SH-SY5Y (cell line): ENCODE measurements at regions not wholly inside any gene's neighbourhood (a gene's known extent, or its start where the extent isn't known, plus 50 kb on each side); places are given as distances from the start of the nearest gene placed in this dataset.

ENCODE experiments used
- GATA2 ChIP-seq: IDR thresholded peaks from 2 replicates; pipeline ENCODE4 v1.6.1; 2011; ENCODE audit warnings: mild to moderate bottlenecking, low read depth, low read length
- GATA3 ChIP-seq: IDR thresholded peaks from 2 replicates; pipeline ENCODE4 v1.6.1; 2011; ENCODE audit warnings: low read depth, mild to moderate bottlenecking, low read length, moderate library complexity

DNA sequence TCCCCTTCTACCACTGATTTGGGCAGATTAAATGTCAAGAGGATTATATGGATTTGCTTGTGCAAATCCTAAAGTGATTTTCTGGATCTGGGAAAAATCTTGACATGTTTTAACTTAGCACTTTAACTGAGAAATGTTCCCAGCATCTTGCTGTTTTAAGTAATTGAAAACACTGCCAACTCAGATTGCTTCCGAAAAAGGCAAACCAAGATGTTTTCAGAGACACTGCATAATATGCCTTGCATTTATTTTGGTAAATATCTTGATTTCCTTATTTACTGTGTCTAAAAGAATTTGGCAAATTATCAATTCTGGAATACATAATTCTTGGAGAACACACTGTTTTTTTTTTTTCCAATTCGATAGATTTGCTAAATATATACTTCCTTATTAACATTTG lies 385.0 kb upstream of the FAM98A start:
- TF ChIP-seq GATA3 (no peak), GATA2 (no peak)

GRCh38 chr2:33978471-33978870 lies 379.4 kb upstream of the FAM98A start:
- TF ChIP-seq GATA2 (no peak), GATA3 (no peak)

DNA sequence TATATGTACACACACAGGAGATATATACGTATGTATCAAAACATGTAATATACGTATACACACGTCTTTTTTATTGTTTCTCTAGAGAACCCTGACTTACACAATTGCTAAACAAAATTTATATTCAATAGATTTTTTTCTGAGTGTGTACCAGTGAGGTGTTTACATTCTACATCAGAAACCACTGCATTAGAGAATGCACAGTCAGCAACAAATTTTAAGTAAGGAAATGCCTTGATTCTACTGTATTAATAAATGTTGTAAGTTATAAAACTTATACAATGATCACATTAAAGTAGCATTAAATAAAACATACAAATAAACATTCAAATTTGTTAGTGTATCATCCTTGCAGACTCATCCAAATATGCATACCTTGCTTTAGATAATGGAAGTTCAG lies 376.4 kb upstream of the FAM98A start:
- no peak for TF ChIP-seq GATA2
- no peak for TF ChIP-seq GATA3

- TF ChIP-seq GATA2 (no peak), GATA3 (no peak)
These were observed 368.0 kb upstream of the FAM98A start for GRCh38 chr2:33967103-33967502.

DNA sequence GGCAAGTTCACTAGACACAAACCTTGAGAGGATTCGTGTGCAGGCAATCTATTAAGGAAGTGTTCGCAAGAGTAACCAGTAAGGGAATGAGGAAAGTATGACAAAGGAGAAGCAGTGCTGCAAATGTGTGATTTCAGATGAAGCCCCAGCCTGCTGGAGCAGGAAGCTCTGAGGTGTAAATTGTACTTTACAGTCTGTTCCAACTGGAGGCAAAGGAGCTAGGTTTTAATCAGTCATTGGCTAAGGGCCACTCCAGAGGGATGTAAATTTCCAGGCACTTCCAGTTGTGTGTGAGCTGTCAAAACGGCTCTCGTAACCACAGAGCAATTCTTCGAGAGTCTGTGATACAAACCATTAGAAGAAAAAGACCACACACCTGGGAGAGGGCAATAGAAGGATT lies 359.5 kb upstream of the FAM98A start:
- TF ChIP-seq GATA3 (no peak), GATA2 (no peak)

DNA sequence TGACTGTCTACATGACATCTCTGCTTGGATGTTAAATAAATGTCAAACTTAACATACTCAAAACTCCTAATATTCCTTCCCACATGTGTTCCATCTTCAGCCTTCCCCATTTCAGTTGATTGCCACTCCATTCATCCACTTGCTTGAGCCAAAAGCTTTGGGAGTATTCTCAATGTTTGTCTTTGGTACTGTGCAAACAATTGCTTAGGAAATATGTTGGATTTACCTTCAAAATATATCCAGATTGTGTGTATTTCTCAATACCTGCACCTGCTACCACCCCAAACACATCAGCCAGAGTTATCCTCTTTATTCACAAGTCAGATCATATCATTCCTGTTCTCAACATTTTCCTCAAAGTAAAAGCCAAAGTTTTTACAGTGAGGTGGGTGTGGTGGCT lies 350.3 kb upstream of the FAM98A start:
- TF ChIP-seq GATA2 (no peak), GATA3 (no peak)

GRCh38 chr2:33946193-33946592 lies 347.1 kb upstream of the FAM98A start:
- TF ChIP-seq GATA2 (no peak), GATA3 (no peak)

- TF ChIP-seq GATA3 (no peak), GATA2 (no peak)
These were observed 334.1 kb upstream of the FAM98A start for GRCh38 chr2:33933203-33933602.

GRCh38 chr2:33931164-33931563 lies 332.1 kb upstream of the FAM98A start:
- no peak for TF ChIP-seq GATA3
- TF ChIP-seq GATA2: no peak

DNA sequence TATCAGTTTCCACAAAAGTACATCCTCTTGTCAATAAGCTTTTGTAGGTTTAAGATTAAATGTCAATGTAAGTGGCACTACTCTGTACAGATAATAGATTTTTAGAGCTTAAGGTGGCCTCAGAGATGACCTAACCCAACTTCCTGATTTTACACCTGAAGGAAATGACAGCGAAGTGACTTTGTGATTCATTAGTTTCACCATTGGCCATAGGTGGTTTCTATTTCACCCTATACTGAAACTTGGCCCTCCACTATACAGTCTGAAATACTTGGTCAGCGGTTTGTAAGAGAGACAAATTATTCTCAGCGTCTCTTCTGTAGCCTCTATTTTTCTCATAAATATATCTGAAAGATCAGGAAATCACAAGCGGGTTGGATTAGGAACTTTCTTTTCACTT lies 330.4 kb upstream of the FAM98A start:
- TF ChIP-seq GATA3 (no peak), GATA2 (no peak)

- TF ChIP-seq GATA2 (no peak), GATA3 (no peak)
These were observed 328.7 kb upstream of the FAM98A start for GRCh38 chr2:33927756-33928155.

DNA sequence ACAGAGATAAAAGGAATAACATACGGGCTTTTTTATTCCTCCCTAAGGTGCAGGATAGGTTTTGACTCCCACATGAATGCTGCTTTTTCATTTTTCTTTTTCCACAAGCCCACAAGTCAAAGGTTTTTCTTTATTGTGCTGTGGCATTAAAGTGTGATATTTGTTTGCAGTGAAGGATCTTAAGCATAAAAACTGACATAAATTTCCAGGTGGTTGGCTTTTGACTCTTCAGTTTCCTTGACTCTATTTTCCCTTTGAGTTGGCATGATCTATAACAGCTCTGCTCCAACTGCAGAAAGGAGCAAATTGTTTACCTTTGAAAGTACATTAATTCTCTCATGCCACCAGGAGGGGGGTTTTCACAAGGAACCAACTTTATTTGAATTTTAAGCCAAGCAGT lies 326.2 kb upstream of the FAM98A start:
- no peak for TF ChIP-seq GATA3
- no peak for TF ChIP-seq GATA2

DNA sequence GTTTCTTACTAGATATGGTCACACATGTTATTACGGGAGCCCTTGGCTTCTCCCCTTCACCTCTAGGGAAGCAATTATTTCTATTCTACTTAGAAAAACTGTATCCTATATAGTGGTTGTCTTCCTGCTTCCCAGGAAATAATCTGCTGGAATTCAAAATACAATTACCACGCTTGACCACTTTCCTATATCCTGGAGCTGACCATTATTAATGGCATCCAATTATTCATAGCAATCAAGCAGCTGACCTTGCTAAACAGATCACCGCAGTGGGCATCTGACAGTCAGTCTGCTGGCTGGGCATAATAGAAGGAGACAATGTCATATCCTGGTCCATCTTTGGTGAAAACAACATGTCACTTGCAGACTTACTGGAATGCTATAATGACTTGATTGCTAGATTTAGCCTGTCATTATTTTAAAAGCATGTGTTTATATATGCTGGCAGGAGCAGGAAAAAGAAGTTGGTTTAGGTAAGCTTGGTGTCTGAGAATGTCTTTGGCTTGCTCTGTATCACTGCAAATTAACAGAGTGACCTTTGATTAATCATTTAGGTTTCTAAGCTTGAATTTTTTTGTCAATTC lies 325.6 kb upstream of the FAM98A start:
- TF ChIP-seq GATA2 (no peak), GATA3 (no peak)

- no peak for TF ChIP-seq GATA2
- TF ChIP-seq GATA3: no peak
These were observed 318.2 kb upstream of the FAM98A start for GRCh38 chr2:33917252-33917651.

- TF ChIP-seq GATA3 (no peak), GATA2 (no peak)
These were observed 314.0 kb upstream of the FAM98A start for GRCh38 chr2:33913071-33913616.

- TF ChIP-seq GATA3: no peak
- no peak for TF ChIP-seq GATA2
These were observed 312.2 kb upstream of the FAM98A start for GRCh38 chr2:33911327-33911726.
